ENCODE measurements at regions not wholly inside any gene's neighbourhood (a gene's known extent, or its start where the extent isn't known, plus 50 kb on each side); places are given as distances from the start of the nearest gene placed in this dataset.
"Not testable (repeated sequence)": the region's sequence is repeated elsewhere in the genome, so short reads cannot be mapped to it uniquely, and the experiment has no call there.

DNA sequence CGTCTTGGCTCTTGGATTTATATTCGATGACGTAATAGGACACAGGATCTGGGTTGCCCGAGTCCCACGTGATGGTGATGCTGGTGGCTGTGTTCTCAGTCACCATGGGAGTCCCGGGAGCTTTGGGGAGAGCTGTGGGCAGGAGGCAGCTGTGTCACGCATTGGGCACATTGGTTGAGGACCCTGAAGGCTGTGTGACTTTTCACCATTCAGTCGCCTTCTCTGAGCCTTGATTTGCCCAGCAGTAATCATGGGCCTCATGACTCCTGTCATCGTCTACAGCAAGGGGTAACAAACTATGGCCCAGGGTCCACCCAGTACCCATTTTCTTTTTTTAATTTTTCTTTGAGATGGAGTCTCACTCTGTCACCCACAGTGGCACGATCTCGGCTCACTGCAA is 96.3 kb downstream of the PTPRS start:
- TF ChIP-seq KDM5A (IDR thresholded peaks at IDR 0.05) (no peak), ZC3H11A (IDR thresholded peaks at IDR 0.05) (no peak), RAD21 (conservative IDR thresholded peaks at IDR 0.05 in 1 of 2, IDR thresholded peaks at IDR 0.05 in 1 of 2) (no peak), FOXS1 (CRISPR knock-in tag; IDR thresholded peaks at IDR 0.05) (no peak), ESRRA (IDR thresholded peaks at IDR 0.05; ENCODE audit: borderline replicate concordance, low read length) (no peak), TFCP2L1 (CRISPR knock-in tag; IDR thresholded peaks at IDR 0.05) (no peak), EP300 (IDR thresholded peaks at IDR 0.05) (no peak)
- TF ChIP-seq, protein P1, sequence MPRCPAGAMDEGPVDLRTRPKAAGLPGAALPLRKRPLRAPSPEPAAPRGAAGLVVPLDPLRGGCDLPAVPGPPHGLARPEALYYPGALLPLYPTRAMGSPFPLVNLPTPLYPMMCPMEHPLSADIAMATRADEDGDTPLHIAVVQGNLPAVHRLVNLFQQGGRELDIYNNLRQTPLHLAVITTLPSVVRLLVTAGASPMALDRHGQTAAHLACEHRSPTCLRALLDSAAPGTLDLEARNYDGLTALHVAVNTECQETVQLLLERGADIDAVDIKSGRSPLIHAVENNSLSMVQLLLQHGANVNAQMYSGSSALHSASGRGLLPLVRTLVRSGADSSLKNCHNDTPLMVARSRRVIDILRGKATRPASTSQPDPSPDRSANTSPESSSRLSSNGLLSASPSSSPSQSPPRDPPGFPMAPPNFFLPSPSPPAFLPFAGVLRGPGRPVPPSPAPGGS (IDR thresholded peaks at IDR 0.05) = no peak
- Histone ChIP-seq H3K4me1 (no peaks in the 10 kb centered on the region), H3K27ac (no peak overlapping the region), H3K4me2 (no peak overlapping the region), H3K4me3 (no peak overlapping the region), H3K9me3 (no peaks in the 10 kb centered on the region)
- no peak for ATAC-seq
- CTCF ChIA-PET = no interaction called here
- DNase-seq (ENCODE audit: low read depth in 1 of 2, low spot score in 1 of 2) = no peak
- no peak for FAIRE-seq
- POLR2A ChIA-PET = no interaction called here
- WGBS (ENCODE audit: missing lambda C conversion rate) = 97% methylated on average over 11 of the region's 11 CpGs

DNA sequence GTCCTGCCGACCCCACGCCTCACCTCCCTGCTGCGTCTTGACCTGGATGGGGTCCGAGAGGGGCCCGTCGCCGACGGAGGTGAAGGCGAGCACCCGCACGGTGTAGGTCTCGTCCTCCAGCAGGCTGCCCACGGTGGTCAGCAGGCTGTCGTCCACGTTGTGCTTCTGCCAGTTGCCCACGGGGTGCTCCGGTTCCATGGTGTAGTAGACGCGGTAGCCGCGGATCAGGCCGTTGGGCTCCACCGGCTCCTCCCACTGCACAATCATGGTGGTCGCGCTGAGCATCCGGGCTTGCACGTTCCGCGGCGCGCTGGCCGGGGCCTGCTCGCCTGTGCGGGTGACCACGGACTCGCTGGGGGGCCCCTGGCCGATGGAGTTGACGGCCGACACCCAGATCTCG is 96.7 kb downstream of the PTPRS start:
- H3K9me3 ChIP-seq = no peaks in the 10 kb centered on the region
- POLR2A ChIA-PET = no interaction called here
- no peak overlapping the region for H3K27ac ChIP-seq
- TF ChIP-seq HEYL (CRISPR knock-in tag; IDR thresholded peaks at IDR 0.05) (no peak), TFCP2L1 (CRISPR knock-in tag; IDR thresholded peaks at IDR 0.05) (no peak), CEBPB (IDR thresholded peaks at IDR 0.05) (no peak), HOXB13 (CRISPR knock-in tag; IDR thresholded peaks at IDR 0.05; ENCODE audit: low read depth) (no peak), RFX5 (IDR thresholded peaks at IDR 0.05) (no peak), ESRRA (IDR thresholded peaks at IDR 0.05; ENCODE audit: borderline replicate concordance, low read length) (no peak), KDM1A (IDR thresholded peaks at IDR 0.05; ENCODE audit: low read depth) (no peak), MYC (IDR thresholded peaks at IDR 0.05; ENCODE audit: borderline replicate concordance, low read length) (no peak), EHF (CRISPR knock-in tag; IDR thresholded peaks at IDR 0.05) (no peak), RNF2 (IDR thresholded peaks at IDR 0.05; ENCODE audit: borderline replicate concordance, low read depth) (no peak)
- TF ChIP-seq, protein P2, sequence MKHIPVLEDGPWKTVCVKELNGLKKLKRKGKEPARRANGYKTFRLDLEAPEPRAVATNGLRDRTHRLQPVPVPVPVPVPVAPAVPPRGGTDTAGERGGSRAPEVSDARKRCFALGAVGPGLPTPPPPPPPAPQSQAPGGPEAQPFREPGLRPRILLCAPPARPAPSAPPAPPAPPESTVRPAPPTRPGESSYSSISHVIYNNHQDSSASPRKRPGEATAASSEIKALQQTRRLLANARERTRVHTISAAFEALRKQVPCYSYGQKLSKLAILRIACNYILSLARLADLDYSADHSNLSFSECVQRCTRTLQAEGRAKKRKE (CRISPR knock-in tag; IDR thresholded peaks at IDR 0.05; ENCODE audit: low read depth) = no peak
- DNase-seq (ENCODE audit: low read depth in 1 of 2, low spot score in 1 of 2) = no peak
- no peaks in the 10 kb centered on the region for H3K4me1 ChIP-seq
- CTCF ChIA-PET = no interaction called here
- ATAC-seq = no peak
- 95% methylated on average over 8 of the region's 40 CpGs for WGBS (ENCODE audit: missing lambda C conversion rate)
- FAIRE-seq = no peak
- no peak overlapping the region for H3K4me2 ChIP-seq
- no peak overlapping the region for H3K4me3 ChIP-seq

DNA sequence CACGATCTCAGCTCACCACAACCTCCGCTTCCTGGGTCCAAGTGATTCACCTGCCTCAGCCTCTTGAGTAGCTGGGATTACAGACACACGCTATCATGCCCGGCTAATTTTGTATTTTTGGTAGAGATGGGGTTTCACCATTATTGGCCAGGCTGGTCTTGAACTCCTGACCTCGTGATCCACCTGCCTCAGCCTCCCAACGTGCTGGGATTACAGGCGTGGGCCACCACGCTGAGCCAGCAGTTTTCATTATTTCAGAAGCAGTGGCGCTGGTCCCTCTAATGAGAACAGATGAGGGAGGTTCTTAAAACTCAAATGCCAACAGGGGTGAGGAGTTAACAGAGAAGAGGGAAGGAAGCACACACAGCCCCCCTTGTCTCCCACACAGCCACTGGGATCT is 98.7 kb downstream of the PTPRS start:
- H3K4me2 ChIP-seq; DNase-seq (ENCODE audit: low read depth in 1 of 2, low spot score in 1 of 2); CTCF ChIA-PET; H3K27ac ChIP-seq; POLR2A ChIA-PET; ATAC-seq; H3K9me3 ChIP-seq; FAIRE-seq; H3K4me1 ChIP-seq; H3K4me3 ChIP-seq: not testable (repeated sequence)
- TF ChIP-seq MAFK (IDR thresholded peaks at IDR 0.05; ENCODE audit: partially characterized antibody) = peak; percentile 57
- WGBS (ENCODE audit: missing lambda C conversion rate) = 92% methylated on average over 5 of the region's 9 CpGs

DNA sequence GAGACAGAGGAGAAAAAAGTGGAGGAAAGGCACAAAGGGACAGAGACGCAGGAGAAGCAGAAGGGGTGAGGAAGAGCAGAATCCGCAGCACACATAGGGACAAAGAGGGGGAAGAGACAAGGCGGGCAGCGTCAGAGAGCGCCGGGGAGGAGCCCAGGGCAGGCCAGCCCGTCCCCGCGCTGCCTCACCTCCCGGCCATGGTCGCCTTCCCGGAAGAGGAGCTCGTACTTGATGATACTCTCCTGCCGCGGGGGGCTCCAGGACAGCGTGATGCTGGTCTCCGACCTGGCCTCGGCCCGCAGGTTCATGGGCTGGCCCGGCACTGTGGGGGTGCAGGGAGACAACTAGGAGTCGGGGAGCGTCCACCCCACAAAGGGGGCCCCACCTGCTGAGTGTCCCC is 100.6 kb downstream of the PTPRS start:
- 90% methylated on average over 17 of the region's 22 CpGs for WGBS (ENCODE audit: missing lambda C conversion rate)
- TF ChIP-seq ZNF302 (CRISPR knock-in tag; IDR thresholded peaks at IDR 0.05) (no peak), CHD4 (IDR thresholded peaks at IDR 0.05; ENCODE audit: borderline replicate concordance) (no peak), RNF2 (IDR thresholded peaks at IDR 0.05; ENCODE audit: borderline replicate concordance, low read depth) (no peak)
- TF ChIP-seq, protein P3, sequence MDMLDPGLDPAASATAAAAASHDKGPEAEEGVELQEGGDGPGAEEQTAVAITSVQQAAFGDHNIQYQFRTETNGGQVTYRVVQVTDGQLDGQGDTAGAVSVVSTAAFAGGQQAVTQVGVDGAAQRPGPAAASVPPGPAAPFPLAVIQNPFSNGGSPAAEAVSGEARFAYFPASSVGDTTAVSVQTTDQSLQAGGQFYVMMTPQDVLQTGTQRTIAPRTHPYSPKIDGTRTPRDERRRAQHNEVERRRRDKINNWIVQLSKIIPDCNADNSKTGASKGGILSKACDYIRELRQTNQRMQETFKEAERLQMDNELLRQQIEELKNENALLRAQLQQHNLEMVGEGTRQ (IDR thresholded peaks at IDR 0.05) = no peak
- TF ChIP-seq, protein P4, sequence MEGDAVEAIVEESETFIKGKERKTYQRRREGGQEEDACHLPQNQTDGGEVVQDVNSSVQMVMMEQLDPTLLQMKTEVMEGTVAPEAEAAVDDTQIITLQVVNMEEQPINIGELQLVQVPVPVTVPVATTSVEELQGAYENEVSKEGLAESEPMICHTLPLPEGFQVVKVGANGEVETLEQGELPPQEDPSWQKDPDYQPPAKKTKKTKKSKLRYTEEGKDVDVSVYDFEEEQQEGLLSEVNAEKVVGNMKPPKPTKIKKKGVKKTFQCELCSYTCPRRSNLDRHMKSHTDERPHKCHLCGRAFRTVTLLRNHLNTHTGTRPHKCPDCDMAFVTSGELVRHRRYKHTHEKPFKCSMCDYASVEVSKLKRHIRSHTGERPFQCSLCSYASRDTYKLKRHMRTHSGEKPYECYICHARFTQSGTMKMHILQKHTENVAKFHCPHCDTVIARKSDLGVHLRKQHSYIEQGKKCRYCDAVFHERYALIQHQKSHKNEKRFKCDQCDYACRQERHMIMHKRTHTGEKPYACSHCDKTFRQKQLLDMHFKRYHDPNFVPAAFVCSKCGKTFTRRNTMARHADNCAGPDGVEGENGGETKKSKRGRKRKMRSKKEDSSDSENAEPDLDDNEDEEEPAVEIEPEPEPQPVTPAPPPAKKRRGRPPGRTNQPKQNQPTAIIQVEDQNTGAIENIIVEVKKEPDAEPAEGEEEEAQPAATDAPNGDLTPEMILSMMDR (IDR thresholded peaks at IDR 0.05) = no peak
- TF ChIP-seq, protein P5, sequence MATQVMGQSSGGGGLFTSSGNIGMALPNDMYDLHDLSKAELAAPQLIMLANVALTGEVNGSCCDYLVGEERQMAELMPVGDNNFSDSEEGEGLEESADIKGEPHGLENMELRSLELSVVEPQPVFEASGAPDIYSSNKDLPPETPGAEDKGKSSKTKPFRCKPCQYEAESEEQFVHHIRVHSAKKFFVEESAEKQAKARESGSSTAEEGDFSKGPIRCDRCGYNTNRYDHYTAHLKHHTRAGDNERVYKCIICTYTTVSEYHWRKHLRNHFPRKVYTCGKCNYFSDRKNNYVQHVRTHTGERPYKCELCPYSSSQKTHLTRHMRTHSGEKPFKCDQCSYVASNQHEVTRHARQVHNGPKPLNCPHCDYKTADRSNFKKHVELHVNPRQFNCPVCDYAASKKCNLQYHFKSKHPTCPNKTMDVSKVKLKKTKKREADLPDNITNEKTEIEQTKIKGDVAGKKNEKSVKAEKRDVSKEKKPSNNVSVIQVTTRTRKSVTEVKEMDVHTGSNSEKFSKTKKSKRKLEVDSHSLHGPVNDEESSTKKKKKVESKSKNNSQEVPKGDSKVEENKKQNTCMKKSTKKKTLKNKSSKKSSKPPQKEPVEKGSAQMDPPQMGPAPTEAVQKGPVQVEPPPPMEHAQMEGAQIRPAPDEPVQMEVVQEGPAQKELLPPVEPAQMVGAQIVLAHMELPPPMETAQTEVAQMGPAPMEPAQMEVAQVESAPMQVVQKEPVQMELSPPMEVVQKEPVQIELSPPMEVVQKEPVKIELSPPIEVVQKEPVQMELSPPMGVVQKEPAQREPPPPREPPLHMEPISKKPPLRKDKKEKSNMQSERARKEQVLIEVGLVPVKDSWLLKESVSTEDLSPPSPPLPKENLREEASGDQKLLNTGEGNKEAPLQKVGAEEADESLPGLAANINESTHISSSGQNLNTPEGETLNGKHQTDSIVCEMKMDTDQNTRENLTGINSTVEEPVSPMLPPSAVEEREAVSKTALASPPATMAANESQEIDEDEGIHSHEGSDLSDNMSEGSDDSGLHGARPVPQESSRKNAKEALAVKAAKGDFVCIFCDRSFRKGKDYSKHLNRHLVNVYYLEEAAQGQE (IDR thresholded peaks at IDR 0.05) = no peak

More for the DNA sequence above, 100.6 kb downstream of the PTPRS start:
- ATAC-seq = no peak
- POLR2A ChIA-PET = interaction anchor here (0.5 kb wide), 1 partner anchor 33 kb away, joined by 4 read pairs; no protein-coding TSS in a partner anchor
- no peak for FAIRE-seq
- Histone ChIP-seq H3K4me1 (no peaks in the 10 kb centered on the region), H3K4me3 (no peak overlapping the region), H3K9me3 (no peaks in the 10 kb centered on the region), H3K4me2 (no peak overlapping the region), H3K27ac (no peak overlapping the region)
- CTCF ChIA-PET = interaction anchor here (1.0 kb wide), 1 partner anchor 9 kb away, joined by 3 read pairs; no protein-coding TSS in a partner anchor
- no peak for DNase-seq (ENCODE audit: low read depth in 1 of 2, low spot score in 1 of 2)

Measured in A549 (cell line).